Activated CD8-positive, alpha-beta T cell treated with anti-CD3 and anti-CD28 coated beads for 36 hours (primary cell): ENCODE measurements at regions not wholly inside any gene's neighbourhood (a gene's known extent, or its start where the extent isn't known, plus 50 kb on each side); places are given as distances from the start of the nearest gene placed in this dataset.

Source experiments
- ATAC-seq: fragments of 200-7000 bp; cut with Tn5 transposase; one replicate; pipeline ENCODE4 v1.10.0; 2021; ENCODE audit warnings: mild to moderate bottlenecking, moderate library complexity
- CTCF ChIA-PET: fragments of 350-600 bp; sonication (Branson Sonifier 250); formaldehyde crosslinking; loops from one replicate; lab custom pipeline; 2021; ENCODE audit warnings: antibody characterized with exemption; lab: Charles Lee
- POLR2A ChIA-PET: fragments of 350-600 bp; sonication (Branson Sonifier 250); formaldehyde crosslinking; loops from one replicate; lab custom pipeline; 2021; ENCODE audit warnings: antibody characterized with exemption; lab: Charles Lee
- DNase-seq: peaks from one replicate; pipeline ENCODE4 v3.0.0-alpha.2; 2020
- H3K27ac Mint-ChIP-seq: one replicate; pipeline ENCODE4 v1.8.0; 2021; ENCODE audit warnings: mild to moderate bottlenecking, mixed read lengths
- H3K27me3 Mint-ChIP-seq: one replicate; pipeline ENCODE4 v1.8.0; 2021; ENCODE audit warnings: mixed read lengths
- H3K36me3 Mint-ChIP-seq: one replicate; pipeline ENCODE4 v1.8.0; 2021; ENCODE audit warnings: low read depth, mixed read lengths
- H3K4me1 Mint-ChIP-seq: one replicate; pipeline ENCODE4 v1.8.0; 2021; ENCODE audit warnings: low read depth, mixed read lengths
- H3K4me3 Mint-ChIP-seq: one replicate; pipeline ENCODE4 v1.8.0; 2021; ENCODE audit warnings: mild to moderate bottlenecking, moderate library complexity, mixed read lengths
- H3K9me3 Mint-ChIP-seq: one replicate; pipeline ENCODE4 v1.8.0; 2021; ENCODE audit warnings: mixed read lengths
- intact Hi-C: fragments of 100-400 bp; cut with micrococcal nuclease; formaldehyde crosslinking; loops from one replicate; pipeline ENCODE4 v1.10.0; 2022
- TF ChIP-seq, protein P1 (sequence below): fragments of 200-600 bp; IDR thresholded peaks from one replicate; pipeline ENCODE4 v1.8.0; 2022; ENCODE audit warnings: antibody characterized with exemption, mild to moderate bottlenecking

GRCh38 chr14:29442696-29443095, 485.0 kb downstream of the PRKD1 start:
- ATAC-seq: no peak
- Mint-ChIP-seq H3K27ac (no peak overlapping the region), H3K4me3 (no peak overlapping the region), H3K27me3 (no peaks in the 10 kb centered on the region), H3K9me3 (no peaks in the 10 kb centered on the region), H3K4me1 (no peaks in the 10 kb centered on the region), H3K36me3 (no peaks in the 10 kb centered on the region)
- TF ChIP-seq, protein P1, sequence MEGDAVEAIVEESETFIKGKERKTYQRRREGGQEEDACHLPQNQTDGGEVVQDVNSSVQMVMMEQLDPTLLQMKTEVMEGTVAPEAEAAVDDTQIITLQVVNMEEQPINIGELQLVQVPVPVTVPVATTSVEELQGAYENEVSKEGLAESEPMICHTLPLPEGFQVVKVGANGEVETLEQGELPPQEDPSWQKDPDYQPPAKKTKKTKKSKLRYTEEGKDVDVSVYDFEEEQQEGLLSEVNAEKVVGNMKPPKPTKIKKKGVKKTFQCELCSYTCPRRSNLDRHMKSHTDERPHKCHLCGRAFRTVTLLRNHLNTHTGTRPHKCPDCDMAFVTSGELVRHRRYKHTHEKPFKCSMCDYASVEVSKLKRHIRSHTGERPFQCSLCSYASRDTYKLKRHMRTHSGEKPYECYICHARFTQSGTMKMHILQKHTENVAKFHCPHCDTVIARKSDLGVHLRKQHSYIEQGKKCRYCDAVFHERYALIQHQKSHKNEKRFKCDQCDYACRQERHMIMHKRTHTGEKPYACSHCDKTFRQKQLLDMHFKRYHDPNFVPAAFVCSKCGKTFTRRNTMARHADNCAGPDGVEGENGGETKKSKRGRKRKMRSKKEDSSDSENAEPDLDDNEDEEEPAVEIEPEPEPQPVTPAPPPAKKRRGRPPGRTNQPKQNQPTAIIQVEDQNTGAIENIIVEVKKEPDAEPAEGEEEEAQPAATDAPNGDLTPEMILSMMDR: no peak
- ChIA-PET CTCF (no interaction called here), POLR2A (no interaction called here)
- no peak for DNase-seq
- intact Hi-C loops: no loop called here

DNA sequence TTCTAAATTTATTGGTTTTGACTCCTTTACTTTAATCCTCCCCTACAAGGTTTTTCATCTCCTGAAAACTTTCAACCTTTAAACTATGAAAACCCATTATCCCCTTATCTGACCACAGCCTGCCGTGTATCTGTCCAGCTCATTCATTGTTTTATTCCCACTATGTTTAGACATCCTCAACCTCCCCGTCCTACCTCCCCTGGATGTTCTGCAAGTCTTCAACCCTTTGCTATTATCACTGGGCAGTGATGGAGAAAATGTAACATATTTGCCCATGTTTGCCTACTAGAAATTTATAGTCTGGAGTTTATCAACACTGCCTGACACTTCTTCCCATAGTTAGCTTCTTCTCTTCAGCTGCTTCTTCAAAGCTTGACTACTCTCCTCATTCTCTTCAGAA, 483.4 kb downstream of the PRKD1 start:
- CTCF ChIA-PET: no interaction called here
- H3K4me1 Mint-ChIP-seq: no peaks in the 10 kb centered on the region
- TF ChIP-seq, protein P1: no peak

GRCh38 chr14:29444805-29445204, 482.8 kb downstream of the PRKD1 start:
- POLR2A ChIA-PET: no interaction called here
- Mint-ChIP-seq H3K9me3 (no peaks in the 10 kb centered on the region), H3K4me3 (no peak overlapping the region), H3K4me1 (no peaks in the 10 kb centered on the region), H3K27ac (no peak overlapping the region), H3K36me3 (no peaks in the 10 kb centered on the region), H3K27me3 (no peaks in the 10 kb centered on the region)
- intact Hi-C loops: no loop called here
- CTCF ChIA-PET: no interaction called here
- ATAC-seq (no peak), DNase-seq (no peak)
- TF ChIP-seq, protein P1: no peak

More for the DNA sequence above, 483.4 kb downstream of the PRKD1 start:
- DNase-seq: no peak
- H3K9me3 Mint-ChIP-seq: no peaks in the 10 kb centered on the region
- H3K27ac Mint-ChIP-seq: no peak overlapping the region
- intact Hi-C loops: no loop called here
- H3K27me3 Mint-ChIP-seq: no peaks in the 10 kb centered on the region
- POLR2A ChIA-PET: no interaction called here
- ATAC-seq: no peak
- no peaks in the 10 kb centered on the region for H3K36me3 Mint-ChIP-seq
- H3K4me3 Mint-ChIP-seq: no peak overlapping the region

- no peak for DNase-seq
- POLR2A ChIA-PET: no interaction called here
These were observed 480.7 kb downstream of the PRKD1 start for GRCh38 chr14:29446971-29447370.

DNA sequence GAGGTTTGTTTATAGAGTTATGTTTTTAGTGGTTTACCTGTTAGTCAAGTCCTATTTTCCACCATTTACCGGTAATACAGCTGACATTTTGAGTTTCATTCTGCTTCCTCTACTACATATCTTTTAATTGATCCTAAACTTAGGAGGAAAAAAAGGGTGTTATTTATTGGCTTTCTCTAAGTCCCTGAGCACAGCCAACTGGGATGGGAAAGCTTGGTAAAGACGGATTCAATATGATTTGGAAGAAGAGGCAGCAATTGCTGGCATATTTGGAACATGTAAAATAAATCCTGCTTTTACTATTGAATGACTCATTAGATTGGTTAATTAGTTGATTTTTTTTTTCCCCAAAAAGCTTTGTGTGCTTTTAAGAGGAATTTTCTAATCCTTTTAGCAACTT, 475.7 kb downstream of the PRKD1 start:
- POLR2A ChIA-PET: no interaction called here
- intact Hi-C loops: no loop called here
- Mint-ChIP-seq H3K9me3 (peaks cover 4% of the 10 kb centered on the region), H3K4me3 (no peak overlapping the region), H3K4me1 (no peaks in the 10 kb centered on the region), H3K27ac (no peak overlapping the region), H3K27me3 (no peaks in the 10 kb centered on the region), H3K36me3 (no peaks in the 10 kb centered on the region)
- CTCF ChIA-PET: no interaction called here
- DNase-seq (no peak), ATAC-seq (no peak)
- TF ChIP-seq, protein P1: no peak

More at GRCh38 chr14:29446971-29447370, 480.7 kb downstream of the PRKD1 start:
- H3K4me3 Mint-ChIP-seq: no peak overlapping the region
- ATAC-seq: no peak
- CTCF ChIA-PET: interaction anchor here (0.9 kb wide), 1 partner anchor 10 kb away, joined by 3 read pairs; no protein-coding TSS in a partner anchor
- H3K36me3 Mint-ChIP-seq: no peaks in the 10 kb centered on the region
- H3K27me3 Mint-ChIP-seq: no peaks in the 10 kb centered on the region
- H3K27ac Mint-ChIP-seq: no peak overlapping the region
- H3K9me3 Mint-ChIP-seq: peaks cover 2% of the 10 kb centered on the region
- intact Hi-C loops: no loop called here
- H3K4me1 Mint-ChIP-seq: no peaks in the 10 kb centered on the region
- TF ChIP-seq, protein P1: no peak
